ENCODE measurements at regions not wholly inside any gene's neighbourhood (a gene's known extent, or its start where the extent isn't known, plus 50 kb on each side); places are given as distances from the start of the nearest gene placed in this dataset.

DNA sequence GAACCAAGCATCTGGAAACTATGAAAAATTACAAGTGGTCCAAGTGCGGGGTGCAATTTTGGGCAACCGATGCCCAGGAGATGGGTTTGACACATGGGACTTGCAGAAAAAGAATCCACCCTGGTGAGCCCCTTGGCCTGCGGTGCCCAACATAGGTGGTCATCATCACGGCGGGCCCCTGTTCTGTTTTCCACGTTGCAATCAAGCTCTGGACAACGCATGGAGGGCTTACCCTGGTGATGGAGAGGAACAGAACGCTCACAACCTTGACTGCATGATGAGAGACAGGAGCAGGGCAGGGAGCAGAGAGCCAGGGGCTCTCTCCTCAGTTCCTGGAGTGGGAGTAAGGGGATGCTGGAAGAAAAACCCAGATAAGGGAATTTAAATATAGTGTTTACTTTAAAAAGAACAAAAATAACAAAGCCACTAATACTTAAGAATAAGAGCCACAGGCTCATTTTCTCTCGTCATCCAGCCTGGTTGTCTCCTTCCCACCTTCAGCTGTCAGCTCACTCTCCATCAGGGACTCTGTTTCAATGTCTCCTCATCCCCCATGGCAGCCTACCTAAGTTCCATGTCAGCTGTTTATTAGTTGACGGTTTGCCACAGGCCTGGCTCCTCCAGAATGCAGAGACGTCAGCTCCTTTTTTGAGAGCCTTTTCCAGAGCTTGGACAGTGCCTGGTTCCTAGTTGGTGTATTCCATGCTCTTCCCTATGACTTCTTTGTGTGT is 172.1 kb downstream of the GADD45G start:
- DNase-seq: no peak

DNA sequence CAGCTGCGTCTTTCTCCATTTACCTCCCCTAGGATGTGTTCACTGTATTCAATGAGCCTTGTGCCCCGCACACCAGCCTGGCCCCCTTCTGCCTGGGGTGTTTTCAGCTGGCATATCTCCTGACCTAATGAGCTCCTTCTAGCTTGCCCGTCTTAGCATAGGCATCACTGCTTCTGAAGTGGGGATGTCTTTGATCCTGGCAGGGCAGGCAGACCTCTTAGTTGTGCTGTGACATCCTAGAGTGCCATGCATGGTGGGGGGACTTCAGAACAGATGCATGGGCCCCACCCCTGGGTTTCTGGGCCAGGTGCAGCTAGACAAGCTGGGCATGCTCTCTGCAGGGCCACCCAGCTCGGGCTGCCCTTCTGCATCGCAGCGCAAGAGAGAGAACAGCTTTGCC is 172.7 kb downstream of the GADD45G start:
- no peak for DNase-seq

DNA sequence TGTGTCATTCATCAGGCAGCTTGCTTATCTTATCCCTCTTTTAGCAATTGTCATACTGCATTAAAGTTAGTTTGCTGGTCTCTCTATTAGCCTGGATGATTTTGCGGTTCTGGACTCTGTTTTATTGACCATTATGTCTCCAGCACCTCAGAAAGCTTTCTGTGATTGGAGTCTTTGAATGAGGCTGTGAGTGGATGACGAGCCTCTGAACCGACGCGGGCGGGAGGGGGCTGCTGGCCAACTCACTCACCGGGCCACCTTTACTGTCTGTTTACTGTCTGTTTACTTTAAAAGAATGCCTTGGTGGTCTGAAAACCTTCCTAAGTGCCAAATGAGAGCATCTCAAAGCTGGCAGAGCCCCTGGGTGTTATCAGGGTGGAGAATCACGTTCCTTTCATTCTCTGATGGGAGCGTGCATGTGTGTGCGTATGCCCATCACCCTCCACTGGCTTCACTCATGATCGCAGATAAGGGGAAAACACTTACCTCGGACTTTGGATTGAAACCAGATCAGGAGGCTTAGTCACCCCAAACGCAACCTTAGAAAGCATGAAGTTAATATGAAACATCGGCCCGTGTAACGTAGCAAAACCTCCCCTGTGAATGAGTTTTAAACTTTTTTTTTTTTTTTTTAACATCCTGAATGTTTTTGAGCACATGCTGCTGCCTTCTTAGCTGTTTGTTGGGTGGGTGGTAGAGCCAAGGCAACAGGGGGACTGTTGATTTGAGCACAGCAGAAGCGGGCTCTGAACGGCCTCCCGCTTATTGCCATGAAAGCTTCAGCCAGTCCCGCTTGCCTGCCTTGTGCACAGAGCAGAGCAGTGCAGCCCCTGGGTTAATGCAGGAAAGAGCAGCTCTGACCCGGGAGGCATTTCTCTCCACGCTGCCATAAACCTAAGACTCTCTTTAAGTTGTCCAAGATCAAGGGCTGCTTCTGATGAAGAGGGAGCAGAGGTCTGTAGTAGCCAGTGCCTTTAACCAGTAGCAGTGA is 173.6 kb downstream of the GADD45G start:
- DNase-seq: no peak

DNA sequence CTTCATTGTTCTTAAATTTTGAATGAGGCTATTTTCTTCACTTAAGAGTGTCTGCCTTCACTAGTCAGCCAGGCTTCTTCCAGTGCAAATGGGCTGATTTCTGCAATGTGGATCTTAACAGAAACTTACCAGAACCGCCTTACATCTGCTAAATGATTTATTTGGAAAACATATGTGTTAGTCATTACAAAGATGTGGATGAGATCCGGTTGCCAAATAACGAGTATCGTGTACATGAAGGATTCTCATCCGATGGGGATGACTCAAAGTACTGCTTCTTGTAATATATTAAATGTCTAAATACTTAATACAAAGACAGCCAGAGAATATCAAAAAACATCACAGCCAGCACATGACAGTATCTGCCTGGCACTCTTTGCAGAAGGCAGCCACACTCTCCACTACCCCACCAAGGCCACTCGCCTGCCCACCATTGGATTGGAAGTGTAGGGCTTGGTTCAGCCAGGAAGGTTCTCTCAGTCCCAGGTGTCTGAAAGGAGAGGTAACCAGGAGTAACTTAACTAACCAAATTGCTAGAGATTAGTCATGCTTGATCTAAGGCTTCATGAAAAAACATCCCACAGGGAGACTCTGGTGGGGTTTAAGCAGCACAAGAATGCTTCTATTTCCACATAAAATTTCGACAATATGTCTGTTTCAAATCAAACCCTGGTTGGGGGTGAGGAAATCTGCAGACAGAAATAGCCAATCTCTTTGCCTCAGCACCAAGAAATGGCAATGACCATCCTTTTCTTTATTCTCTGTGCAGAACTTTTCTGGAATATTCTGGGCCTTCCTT is 174.8 kb downstream of the GADD45G start:
- DNase-seq: no peak

DNA sequence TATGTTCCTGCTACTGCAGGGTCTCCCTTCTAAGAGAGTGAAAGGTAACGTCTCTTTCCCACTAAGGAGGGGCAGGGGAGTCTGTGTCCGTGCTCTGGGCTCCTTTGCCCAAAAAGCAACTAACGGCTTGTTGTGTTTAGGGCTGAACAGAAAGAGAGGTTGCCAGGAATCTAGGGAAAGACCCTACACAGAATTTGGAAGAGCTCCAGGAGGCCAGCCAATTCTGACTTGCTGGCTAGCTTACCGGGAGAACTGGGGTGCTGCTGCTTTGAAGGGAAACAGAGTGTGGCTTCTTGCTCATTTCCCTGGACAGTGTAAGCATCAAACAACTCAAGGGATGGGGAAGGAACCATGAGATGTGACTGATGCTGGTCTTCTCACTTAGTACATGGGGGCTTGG is 176.1 kb downstream of the GADD45G start:
- DNase-seq: no peak

DNA sequence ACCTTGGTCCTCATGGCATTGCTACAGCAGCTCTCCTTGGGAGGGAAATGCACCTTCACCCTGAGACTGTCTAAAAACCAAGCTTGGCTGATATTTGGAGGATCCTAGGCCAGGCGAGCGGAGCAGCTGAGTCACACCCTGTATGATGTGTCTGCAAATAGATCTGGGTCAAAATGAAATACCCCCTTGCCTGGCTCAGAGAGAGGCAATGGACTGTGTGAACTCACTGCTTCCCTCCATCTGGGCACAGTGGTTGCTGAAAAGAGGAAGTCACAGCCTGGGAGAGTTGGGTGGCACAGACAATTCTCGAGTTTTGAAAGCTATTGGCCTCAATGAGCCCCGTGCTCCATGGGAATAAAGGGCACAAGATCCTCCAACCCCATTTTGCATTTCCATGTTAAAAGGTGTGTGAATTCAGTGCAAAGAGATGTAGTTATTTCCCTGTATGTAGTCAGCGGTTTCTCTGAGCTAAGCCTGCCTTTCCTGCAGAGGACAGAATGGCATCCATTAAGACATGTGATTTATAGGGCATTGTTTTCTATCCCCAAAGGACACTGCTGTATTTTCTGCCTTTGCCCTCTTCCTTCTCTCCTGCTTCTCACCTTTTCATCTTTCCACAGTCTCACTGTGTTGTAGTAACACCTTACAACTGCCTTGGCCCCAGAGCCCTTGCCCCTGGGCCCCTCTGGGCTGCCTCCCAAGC is 177.2 kb downstream of the GADD45G start:
- no peak for DNase-seq

DNA sequence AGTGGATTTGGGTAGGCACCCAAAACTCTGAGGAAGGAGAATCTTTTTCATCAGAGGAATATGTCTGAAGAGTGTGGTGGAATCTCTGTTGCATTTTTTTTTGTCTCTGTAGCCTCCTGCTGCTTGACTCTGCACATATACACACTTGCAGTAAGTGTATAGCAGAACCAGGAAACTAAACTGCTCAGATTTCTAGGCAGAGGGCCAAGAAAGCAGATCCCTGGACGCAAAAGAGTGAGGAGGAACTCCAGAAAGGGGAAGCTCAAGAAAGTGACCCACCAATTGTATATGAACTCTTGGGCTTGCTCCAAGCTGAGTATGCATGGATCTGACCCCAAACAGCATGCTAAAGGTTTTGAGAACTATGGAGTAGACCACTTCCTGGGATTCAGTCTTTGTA is 181.8 kb downstream of the GADD45G start:
- no peak for DNase-seq

DNA sequence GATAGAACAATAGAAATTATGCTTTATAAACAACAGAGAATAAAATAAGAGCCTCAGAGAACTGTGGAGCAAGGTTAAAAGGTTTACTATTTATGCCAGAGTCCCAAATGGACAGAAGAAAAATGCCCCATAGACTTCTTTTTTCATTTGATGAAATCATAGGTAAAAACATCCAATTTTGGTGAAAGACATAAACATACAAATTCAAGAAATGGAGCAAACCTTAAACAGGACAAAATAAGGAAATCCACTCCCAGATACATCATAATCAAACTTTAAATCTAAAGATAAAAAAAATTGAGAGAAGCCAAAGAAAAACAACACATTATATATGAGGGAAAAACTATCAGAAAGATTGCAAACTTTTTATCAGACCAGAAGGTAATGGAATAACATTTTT is 182.8 kb downstream of the GADD45G start:
- no peak for DNase-seq

DNA sequence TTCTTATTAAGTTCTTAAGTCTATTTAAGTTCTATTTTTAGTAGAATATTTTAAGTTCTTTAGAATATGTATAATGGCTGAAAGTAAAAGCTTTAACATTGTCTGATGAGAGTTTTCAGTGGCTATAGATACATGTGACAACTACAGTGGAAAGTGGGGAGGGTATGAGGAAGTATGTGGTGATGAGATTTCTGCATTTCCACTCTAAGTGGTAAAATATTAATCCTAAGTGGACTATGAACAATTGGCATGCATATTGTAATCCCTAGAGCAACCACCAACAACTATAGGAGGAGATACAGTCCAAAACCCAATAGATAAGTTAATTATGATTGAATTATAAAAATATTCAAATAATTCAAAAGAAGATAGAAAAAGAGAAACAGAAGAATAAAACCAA is 183.6 kb downstream of the GADD45G start:
- no peak for DNase-seq

DNA sequence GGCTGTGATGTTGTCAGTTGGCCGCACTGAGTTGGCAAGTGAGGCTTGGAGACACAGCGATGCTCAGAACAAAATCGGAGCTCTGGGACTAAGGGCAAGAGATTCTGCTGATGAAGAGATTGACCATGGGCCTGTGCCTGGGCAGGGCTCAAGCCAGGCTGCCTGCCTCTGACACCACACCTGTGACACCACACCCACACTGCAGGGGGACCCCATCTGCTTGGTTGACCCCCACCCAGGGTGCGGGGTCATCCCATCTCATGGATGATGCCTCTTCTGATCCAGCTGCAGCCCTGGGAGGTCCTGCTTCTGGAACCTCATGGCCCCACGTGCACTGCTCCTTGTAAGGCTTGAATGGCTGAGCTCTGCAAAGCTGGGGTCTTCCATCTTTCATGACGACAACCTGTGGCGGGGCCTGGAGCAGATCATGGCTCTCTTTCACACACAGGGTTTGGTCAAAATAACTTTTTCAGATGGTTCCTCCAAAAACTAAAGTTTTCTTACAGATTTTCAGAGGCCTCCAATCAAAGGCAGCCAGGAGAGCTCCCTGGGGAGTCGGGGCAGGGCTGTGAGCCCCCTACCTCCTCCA is 185.2 kb downstream of the GADD45G start:
- no peak for DNase-seq

DNA sequence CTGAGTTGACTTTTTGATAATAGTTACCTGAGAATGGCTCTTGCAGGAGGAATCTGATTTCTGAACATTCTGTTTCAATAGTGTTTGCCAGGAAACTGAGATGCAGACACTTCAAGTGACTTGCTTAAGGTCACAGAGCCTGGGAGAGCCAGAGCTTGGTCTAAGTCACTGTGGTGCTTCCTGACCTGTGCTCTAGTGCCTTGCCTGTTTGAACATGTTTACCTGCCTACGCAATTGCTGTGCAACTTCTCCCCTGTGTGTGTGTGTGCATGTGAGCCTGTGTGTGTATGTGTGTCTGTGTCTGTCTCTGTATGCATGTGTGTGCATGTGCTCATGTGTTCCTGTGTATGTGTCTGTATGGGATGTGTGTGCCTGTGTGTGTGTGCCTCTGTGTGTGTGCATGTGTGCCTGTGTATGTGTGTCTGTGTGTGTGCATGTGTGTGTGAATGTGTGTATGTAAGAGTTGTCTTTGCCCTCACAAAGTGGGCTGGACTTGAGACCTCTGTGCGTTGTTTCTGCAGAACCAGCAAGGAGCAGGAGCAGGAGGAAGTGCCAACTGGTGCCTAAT is 185.8 kb downstream of the GADD45G start:
- no peak for DNase-seq

DNA sequence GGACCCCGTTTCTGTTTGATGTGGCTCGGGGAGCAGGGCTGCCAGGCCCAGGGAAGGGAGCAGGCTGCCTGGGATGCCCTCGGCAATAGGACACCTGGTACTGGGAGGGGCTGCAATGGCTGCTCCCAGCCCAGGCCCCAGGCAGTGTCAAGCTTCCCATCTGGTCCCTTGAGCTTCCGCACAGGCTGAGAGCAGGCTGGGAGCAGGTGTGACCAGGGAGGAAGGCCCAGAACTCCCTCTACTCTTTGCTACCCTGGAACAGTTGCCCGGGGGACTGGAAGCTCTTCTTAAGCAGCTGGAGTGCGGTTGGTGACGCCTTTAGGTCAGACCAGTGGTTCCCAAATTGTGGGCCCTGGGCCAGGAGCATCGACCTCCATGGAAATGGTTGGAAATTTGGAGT is 186.9 kb downstream of the GADD45G start:
- no peak for DNase-seq

DNA sequence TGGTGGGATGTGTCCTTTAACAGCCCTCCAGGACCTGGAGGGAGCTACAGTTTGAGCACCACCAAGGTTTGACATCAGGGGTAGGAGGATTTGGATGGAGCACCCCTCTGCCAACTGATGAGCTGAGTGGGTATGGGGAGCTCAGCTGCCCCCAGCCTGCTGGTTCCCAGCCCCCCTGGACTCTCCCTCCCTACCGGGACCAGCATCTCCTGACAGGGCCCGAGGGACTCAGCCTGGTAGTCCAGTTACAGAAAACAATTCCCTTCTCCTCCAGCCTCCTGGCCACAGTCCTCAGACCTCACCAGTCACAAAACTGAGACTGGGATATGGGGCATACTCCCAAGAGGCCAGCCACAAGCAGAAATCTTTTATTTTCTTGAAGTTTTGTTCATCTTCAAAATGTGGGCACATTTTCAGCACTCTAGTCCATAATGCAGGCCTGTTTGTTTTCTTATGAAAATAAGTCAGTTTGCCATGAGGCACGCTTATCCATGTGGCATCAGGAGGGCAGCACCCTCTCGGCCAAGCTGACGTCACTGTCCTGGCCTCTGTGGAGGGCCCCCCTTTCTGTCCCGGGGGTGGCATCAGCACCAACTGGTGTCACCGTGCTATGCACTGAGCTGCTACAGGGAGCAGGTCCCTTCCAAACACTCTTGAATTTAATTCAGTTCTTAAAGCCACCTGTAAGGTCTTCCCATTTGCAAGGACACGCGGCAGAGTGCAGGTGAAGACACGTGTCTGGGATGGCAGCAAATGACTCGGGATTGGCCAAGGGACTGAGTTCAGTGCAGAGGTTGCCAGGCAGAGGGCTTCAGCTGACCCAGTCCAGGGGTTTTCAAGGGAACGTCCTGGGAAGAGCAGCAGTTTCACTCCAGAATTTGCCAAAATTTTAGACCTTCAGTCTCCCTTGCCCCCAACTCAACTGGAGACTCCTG is 187.6 kb downstream of the GADD45G start:
- DNase-seq: no peak

DNA sequence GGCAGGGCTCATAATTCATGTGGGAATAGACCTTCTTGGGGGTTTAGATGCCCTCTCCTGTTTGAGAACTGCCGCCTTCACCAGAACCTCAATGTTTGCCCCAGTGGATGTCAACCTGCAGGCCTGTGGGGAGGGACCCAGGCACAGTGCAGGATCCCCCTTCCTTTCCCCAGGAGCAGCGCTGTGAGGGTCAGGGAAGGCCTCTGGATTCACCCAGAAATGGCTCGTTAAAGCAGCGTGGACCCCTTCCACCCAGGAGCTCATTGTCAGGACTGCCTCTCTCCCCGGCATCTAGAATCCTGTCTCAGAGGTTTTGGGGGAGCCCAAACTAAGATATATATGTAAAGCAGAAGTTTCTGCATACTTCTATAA is 188.3 kb downstream of the GADD45G start:
- DNase-seq: no peak

DNA sequence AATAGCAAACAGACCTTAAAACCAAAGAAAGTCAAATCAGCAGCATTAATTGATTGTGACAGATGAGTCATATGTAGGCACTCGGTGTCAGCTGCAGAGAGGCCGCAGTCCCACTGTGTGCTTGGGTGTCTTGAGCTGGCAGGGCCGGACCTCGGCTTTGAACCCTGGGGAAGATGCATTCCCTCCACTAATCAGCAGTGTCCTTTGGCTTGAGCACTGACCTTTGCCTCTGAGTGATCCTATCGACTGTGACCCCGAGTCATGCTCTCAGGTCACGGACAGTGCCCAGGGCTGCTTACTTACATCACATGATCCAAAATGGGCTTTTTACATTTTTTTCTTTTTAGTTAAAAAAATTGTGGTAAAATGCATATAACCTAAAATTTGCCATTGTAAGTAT is 188.7 kb downstream of the GADD45G start:
- DNase-seq: no peak

DNA sequence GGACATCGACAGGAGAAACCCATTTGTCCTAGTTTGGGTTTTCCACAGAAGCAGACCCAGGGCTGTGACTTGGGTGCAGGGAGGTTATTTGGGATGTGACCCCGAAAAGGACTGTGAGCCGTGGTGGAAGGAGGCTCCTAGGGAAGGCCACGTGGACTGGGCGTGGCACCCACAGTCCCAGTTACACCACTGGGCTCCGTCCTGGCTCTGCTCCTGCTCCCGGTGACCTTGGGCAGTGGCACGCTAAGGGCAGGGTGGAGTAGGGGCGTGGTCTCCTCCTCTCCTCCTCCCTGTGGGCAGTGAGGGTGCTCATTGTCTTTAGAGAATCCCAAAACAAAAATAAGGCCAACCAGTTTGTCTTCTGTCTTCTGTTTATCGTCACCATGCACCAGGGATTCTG is 190.1 kb downstream of the GADD45G start:
- DNase-seq: no peak

DNA sequence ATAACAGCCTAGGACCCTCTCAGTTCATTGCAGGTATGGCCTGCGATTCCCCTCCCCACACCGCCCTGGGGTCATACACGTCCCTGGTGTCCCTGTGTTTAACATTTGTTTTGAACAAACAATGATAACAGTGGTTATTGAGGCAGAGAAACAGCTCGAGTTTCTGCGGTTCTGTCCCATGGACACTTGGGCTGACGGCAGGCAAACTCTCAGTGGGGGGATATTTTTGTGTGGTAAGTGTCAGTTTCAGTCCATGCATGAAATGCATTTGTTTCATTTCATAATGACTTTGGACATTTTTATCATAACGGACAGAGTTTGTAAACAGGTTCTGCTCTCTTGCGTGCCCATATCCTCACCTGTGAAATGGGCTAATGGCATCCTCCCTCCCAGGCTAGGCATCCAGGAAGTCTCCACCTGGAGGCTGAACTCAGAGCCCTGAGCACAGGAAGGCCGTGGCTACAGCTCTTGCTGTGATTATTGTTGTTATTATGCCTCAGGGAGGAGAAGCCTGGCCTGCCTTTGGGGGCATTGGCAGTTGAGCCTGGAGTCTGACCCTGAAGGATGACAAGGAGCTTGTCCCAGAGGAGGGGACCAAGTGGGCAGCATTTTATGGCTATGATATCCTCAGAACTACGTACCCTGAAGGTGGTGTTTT is 190.9 kb downstream of the GADD45G start:
- DNase-seq: no peak

DNA sequence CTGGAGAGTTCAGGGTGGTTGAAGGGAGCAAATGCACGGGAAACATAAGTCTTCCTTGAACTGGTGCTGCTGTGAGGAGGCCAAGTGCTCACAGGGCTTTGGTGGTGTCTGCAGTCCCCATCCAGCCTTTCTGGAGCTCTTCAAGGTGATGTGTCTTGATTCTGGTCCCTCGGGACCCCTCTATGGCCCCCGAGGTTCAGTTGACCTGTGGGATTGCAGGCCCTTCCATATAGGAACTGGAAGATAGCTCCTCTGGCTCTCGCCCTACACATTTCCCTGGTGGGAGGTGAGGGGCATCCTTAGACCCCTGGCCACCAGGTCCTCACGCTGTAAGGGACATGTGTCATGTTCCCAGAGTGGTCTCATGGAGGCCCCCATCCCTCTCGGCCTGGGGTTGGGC is 191.8 kb downstream of the GADD45G start:
- DNase-seq: no peak

DNA sequence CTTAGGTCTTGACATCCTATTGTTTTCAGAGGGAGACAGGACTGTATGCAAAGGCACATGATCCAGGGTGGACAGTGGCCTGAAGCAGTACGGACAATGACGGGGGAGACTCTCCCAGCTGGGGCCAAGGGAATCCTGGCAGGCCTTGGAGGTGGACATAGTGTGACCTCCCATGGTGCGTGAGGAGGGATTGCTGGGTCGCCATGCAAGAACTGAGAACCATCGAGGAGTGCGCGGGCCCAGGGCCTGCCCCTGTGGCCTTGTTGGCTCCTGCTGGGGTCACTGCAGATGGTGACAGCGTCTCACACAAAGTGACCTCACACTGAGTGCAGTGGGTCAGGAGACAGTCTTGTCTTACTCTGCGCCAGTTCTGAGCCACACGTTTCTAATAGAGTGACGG is 192.4 kb downstream of the GADD45G start:
- DNase-seq: no peak

DNA sequence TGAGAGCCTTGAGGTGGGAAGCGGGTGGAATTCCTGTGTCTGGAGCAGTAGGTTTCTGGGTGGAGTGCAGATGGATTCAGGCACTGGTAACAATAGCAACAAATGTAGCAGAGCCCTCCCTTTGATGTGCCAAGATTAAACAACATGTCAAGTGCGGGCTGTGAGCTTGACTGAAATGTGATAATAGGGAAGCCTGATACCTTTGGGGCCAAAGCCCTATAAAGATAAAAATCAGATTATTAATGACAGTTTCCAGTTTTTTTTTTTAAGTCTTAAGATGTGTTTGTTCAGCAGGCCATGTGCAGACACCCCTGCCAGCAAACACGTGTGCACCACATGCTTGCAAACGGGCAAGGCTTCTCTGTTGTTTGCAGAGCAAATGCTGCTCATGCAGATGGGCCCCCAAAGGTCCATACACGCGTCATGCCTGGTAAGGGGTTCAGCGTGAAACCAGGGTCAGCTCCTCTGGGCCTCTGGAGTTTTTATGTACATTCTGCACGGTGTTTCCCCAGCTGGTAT is 193.2 kb downstream of the GADD45G start:
- no peak for DNase-seq
